ENCODE measurements at regions not wholly inside any gene's neighbourhood (a gene's known extent, or its start where the extent isn't known, plus 50 kb on each side); places are given as distances from the start of the nearest gene placed in this dataset.

GRCh38 chr5:35420200-35420599, 189.9 kb upstream of the PRLR start:
- TF ChIP-seq POLR2A (IDR thresholded peaks at IDR 0.05) (no peak), POLR2AphosphoS5 (IDR thresholded peaks at IDR 0.05) (no peak), EP300 (IDR thresholded peaks at IDR 0.05) (no peak), CTCF (IDR thresholded peaks at IDR 0.05) (no peak)

GRCh38 chr5:35417040-35417439, 186.8 kb upstream of the PRLR start:
- Histone ChIP-seq H3K36me3 (no peaks in the 10 kb centered on the region), H3K27me3 (no peaks in the 10 kb centered on the region), H3K4me1 (no peaks in the 10 kb centered on the region), H3K27ac (no peak overlapping the region), H3K9me3 (no peaks in the 10 kb centered on the region), H3K4me3 (no peak overlapping the region)
- 90% methylated on average over 4 of the region's 4 CpGs for WGBS
- TF ChIP-seq EP300 (IDR thresholded peaks at IDR 0.05) (no peak), CTCF (IDR thresholded peaks at IDR 0.05) (no peak), POLR2A (IDR thresholded peaks at IDR 0.05) (no peak), POLR2AphosphoS5 (IDR thresholded peaks at IDR 0.05) (no peak)
- no peak for DNase-seq (ENCODE audit: low spot score in 2 of 2)

More at GRCh38 chr5:35420200-35420599, 189.9 kb upstream of the PRLR start:
- 92% methylated on average over 1 of the region's 1 CpG for WGBS
- Histone ChIP-seq H3K27me3 (no peaks in the 10 kb centered on the region), H3K27ac (no peak overlapping the region), H3K4me3 (no peak overlapping the region), H3K9me3 (no peaks in the 10 kb centered on the region), H3K36me3 (no peaks in the 10 kb centered on the region), H3K4me1 (no peaks in the 10 kb centered on the region)
- no peak for DNase-seq (ENCODE audit: low spot score in 2 of 2)

- Histone ChIP-seq H3K27me3 (no peaks in the 10 kb centered on the region), H3K27ac (no peak overlapping the region), H3K4me3 (no peak overlapping the region), H3K4me1 (peaks cover 2% of the 10 kb centered on the region), H3K36me3 (no peaks in the 10 kb centered on the region), H3K9me3 (no peaks in the 10 kb centered on the region)
- no peak for DNase-seq (ENCODE audit: low spot score in 2 of 2)
- TF ChIP-seq CTCF (IDR thresholded peaks at IDR 0.05) (no peak), POLR2A (IDR thresholded peaks at IDR 0.05) (no peak), EP300 (IDR thresholded peaks at IDR 0.05) (no peak), POLR2AphosphoS5 (IDR thresholded peaks at IDR 0.05) (no peak)
- WGBS, result 62% methylated on average over 6 of the region's 6 CpGs
Observed at GRCh38 chr5:35416217-35416988, 186.1 kb upstream of the PRLR start.

DNA sequence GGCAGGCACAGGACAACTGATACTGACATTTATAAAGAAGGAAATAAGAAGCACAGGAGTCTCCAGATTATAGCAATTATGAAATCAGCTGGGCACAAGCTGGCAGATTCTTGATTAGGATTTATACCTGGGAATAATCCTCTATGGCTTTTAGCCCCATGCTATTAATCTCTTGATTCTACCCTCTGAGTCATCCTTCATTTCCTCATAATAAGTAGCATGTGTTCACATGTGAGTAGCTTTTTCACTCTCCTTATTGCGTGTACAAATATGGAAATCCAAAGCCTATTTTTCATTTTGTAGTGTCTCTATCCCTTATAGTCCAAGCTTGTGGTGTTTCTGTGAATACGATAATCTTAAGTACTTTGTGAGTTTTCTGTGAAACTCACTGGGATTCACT, 185.0 kb upstream of the PRLR start:
- no peak overlapping the region for H3K27ac ChIP-seq
- H3K36me3 ChIP-seq, result no peaks in the 10 kb centered on the region
- TF ChIP-seq EP300 (IDR thresholded peaks at IDR 0.05) (no peak), CTCF (IDR thresholded peaks at IDR 0.05) (no peak), POLR2AphosphoS5 (IDR thresholded peaks at IDR 0.05) (no peak), POLR2A (IDR thresholded peaks at IDR 0.05) (no peak)
- no peaks in the 10 kb centered on the region for H3K27me3 ChIP-seq
- H3K9me3 ChIP-seq, result no peaks in the 10 kb centered on the region
- H3K4me3 ChIP-seq, result no peak overlapping the region
- H3K4me1 ChIP-seq, result peaks cover 2% of the 10 kb centered on the region
- 41% methylated on average over 2 of the region's 2 CpGs for WGBS
- no peak for DNase-seq (ENCODE audit: low spot score in 2 of 2)

DNA sequence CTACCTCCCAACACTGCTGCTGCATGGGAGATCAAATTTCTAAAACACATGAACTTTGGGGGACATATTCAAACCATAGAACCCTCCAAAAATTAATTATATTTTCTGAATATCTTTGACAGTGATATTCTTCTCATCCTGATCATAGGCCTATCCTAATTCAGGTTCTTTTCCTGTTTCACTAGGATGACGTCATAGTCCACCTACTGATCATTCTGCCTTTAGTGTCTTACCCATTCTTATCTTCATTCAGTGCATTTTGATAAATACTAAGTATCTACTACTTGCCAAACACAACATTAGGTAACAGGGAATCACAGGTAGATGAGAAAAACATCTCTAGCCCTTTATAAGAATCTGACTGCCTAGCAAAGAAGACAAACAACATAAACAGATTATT, 179.1 kb upstream of the PRLR start:
- H3K4me3 ChIP-seq, result no peak overlapping the region
- no peaks in the 10 kb centered on the region for H3K27me3 ChIP-seq
- H3K36me3 ChIP-seq, result no peaks in the 10 kb centered on the region
- H3K27ac ChIP-seq, result no peak overlapping the region
- no peak for TF ChIP-seq CTCF (IDR thresholded peaks at IDR 0.05)
- TF ChIP-seq EP300 (IDR thresholded peaks at IDR 0.05), result no peak
- no peak for TF ChIP-seq POLR2AphosphoS5 (IDR thresholded peaks at IDR 0.05)
- no peak for TF ChIP-seq POLR2A (IDR thresholded peaks at IDR 0.05)
- no peak for DNase-seq (ENCODE audit: low spot score in 2 of 2)
- H3K9me3 ChIP-seq, result no peaks in the 10 kb centered on the region
- peaks cover 2% of the 10 kb centered on the region for H3K4me1 ChIP-seq
- WGBS, result 91% methylated on average over 1 of the region's 1 CpG

Data from suprapubic skin (tissue), 4 donors.